K562 (cell line): ENCODE measurements at regions not wholly inside any gene's neighbourhood (a gene's known extent, or its start where the extent isn't known, plus 50 kb on each side); places are given as distances from the start of the nearest gene placed in this dataset.

Experiments used
- FOXP1 ChIP-seq: sonication (generic); formaldehyde crosslinking; IDR thresholded peaks from 2 replicates; pipeline ENCODE4 v1.8.0; 2022; ENCODE audit warnings: mild to moderate bottlenecking, missing genetic modification reagents
- KLF16 ChIP-seq: IDR thresholded peaks from 2 replicates; pipeline ENCODE4 v1.6.1; 2016; ENCODE audit warnings: antibody characterized with exemption
- POLR2A ChIP-seq: fragments of 450-650 bp; conservative IDR thresholded peaks from 2 replicates; pipeline ENCODE4 v1.6.1; 2016
- ZNF143 ChIP-seq: sonication (generic); formaldehyde crosslinking; IDR thresholded peaks from 2 replicates; pipeline ENCODE4 v1.9.0; 2022; ENCODE audit warnings: mild to moderate bottlenecking, missing genetic modification reagents
- TF ChIP-seq, protein P1 (sequence below): fragments of 450-650 bp; formaldehyde crosslinking; IDR thresholded peaks from 2 replicates; pipeline ENCODE4 v1.4.0; 2022; ENCODE audit warnings: missing genetic modification characterization

DNA sequence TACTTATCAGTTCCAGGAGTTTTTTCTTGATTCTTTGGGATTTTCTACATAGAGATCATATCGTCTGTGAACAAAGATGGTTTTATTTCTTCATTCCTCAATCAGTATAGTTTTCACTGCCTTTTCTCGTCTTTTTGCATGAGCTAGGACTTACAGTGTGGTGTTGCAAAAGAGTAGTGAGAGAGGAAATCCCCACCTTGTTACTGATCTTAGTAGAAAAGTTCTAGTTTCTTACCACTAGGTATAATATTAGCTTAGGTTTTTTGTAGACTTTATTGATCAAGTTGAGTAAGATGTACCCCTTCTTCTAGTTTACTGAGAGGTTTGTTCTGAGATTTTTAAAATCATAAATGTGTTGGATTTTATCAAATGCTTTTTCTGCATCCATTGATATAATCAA is 123.3 kb downstream of the TMEM26 start:
- TF ChIP-seq POLR2A (no peak), FOXP1 (CRISPR knock-in tag) (no peak), ZNF143 (CRISPR knock-in tag) (no peak), KLF16 (no peak)
- TF ChIP-seq, protein P1, sequence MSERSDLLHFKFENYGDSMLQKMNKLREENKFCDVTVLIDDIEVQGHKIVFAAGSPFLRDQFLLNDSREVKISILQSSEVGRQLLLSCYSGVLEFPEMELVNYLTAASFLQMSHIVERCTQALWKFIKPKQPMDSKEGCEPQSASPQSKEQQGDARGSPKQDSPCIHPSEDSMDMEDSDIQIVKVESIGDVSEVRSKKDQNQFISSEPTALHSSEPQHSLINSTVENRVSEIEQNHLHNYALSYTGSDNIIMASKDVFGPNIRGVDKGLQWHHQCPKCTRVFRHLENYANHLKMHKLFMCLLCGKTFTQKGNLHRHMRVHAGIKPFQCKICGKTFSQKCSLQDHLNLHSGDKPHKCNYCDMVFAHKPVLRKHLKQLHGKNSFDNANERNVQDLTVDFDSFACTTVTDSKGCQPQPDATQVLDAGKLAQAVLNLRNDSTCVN (CRISPR knock-in tag), result no peak
